Adipose tissue (tissue), 3 donors: ENCODE measurements at regions not wholly inside any gene's neighbourhood (a gene's known extent, or its start where the extent isn't known, plus 50 kb on each side); places are given as distances from the start of the nearest gene placed in this dataset.
"Not testable (repeated sequence)": the region's sequence is repeated elsewhere in the genome, so short reads cannot be mapped to it uniquely, and the experiment has no call there.

Experiments used
- H3K27ac ChIP-seq: one replicate; pipeline ENCODE4 v1.5.1; 2013; ENCODE audit warnings: low read depth, low read length
- WGBS, 3 donors: extraction: QIAGEN DNeasy Blood & Tissue Kit; methylation state at CpG; one replicate each; pipeline ENCODE4 v1.1.7; 2013; 5-methylcytosine and 5-hydroxymethylcytosine counted together
- donor health status: healthy with polysubstance abuse.
- donor health status: Bipolar disorder and iron deficiency.
- donor health status: healthy.

GRCh38 chr7:67301667-67302066, 305.0 kb downstream of the TYW1 start:
- no peak overlapping the region for H3K27ac ChIP-seq
- WGBS, 3 donors: 27 to 51% (median 40%) methylated on average over 10 of the region's 10 CpGs

- WGBS, 3 donors: 0 to 1% (median 1%) methylated on average over 70 to 83 of the region's 83 CpGs
- peak overlapping the region; percentile 65 for H3K27ac ChIP-seq
These were observed 305.7 kb downstream of the TYW1 start for GRCh38 chr7:67302113-67303039.

GRCh38 chr7:67304846-67305245, 308.2 kb downstream of the TYW1 start:
- WGBS, 3 donors: 92 to 97% (median 95%) methylated on average over 3 of the region's 3 CpGs
- not testable (repeated sequence) for H3K27ac ChIP-seq

- H3K27ac ChIP-seq: no peak overlapping the region
- WGBS, 3 donors: 85 to 96% (median 87%) methylated on average over 3 of the region's 3 CpGs
These were observed 309.7 kb downstream of the TYW1 start for GRCh38 chr7:67306331-67306730.

- no peak overlapping the region for H3K27ac ChIP-seq
- WGBS, 3 donors: 93 to 94% (median 93%) methylated on average over 4 of the region's 4 CpGs
These were observed 313.3 kb downstream of the TYW1 start for GRCh38 chr7:67309764-67310549.

GRCh38 chr7:67311901-67312300, 315.3 kb downstream of the TYW1 start:
- 78 to 83% (median 80%) methylated on average over 2 of the region's 2 CpGs for WGBS, 3 donors
- no peak overlapping the region for H3K27ac ChIP-seq

- H3K27ac ChIP-seq: no peak overlapping the region
- 94 to 95% (median 95%) methylated on average over 2 of the region's 2 CpGs for WGBS, 3 donors
These were observed 316.6 kb downstream of the TYW1 start for GRCh38 chr7:67313213-67313612.

GRCh38 chr7:67316902-67317301, 320.3 kb downstream of the TYW1 start:
- H3K27ac ChIP-seq: not testable (repeated sequence)
- WGBS, 3 donors: 98 to 99% (median 99%) methylated on average over 4 of the region's 4 CpGs

- WGBS, 3 donors: 69 to 84% (median 75%) methylated on average over 5 of the region's 5 CpGs
- H3K27ac ChIP-seq: not testable (repeated sequence)
These were observed 331.6 kb downstream of the TYW1 start for GRCh38 chr7:67328257-67328656.

GRCh38 chr7:67335165-67335564, 338.5 kb downstream of the TYW1 start:
- not testable (repeated sequence) for H3K27ac ChIP-seq
- WGBS, 3 donors: 88 to 96% (median 92%) methylated on average over 1 of the region's 1 CpG

- 63 to 100% (median 67%) methylated on average over 1 of the region's 8 CpGs for WGBS, 3 donors
- not testable (repeated sequence) for H3K27ac ChIP-seq
These were observed 339.0 kb downstream of the TYW1 start for GRCh38 chr7:67335663-67336062.

GRCh38 chr7:67338545-67338944, 341.9 kb downstream of the TYW1 start:
- not testable (repeated sequence) for H3K27ac ChIP-seq

- WGBS, 3 donors: 88 to 95% (median 95%) methylated on average over 10 of the region's 10 CpGs
- no peak overlapping the region for H3K27ac ChIP-seq
These were observed 344.6 kb downstream of the TYW1 start for GRCh38 chr7:67341153-67341768.

- 78 to 85% (median 84%) methylated on average over 3 of the region's 3 CpGs for WGBS, 3 donors
- no peak overlapping the region for H3K27ac ChIP-seq
These were observed 346.5 kb downstream of the TYW1 start for GRCh38 chr7:67343114-67343513.

GRCh38 chr7:67343572-67343971, 346.9 kb downstream of the TYW1 start:
- H3K27ac ChIP-seq: no peak overlapping the region
- WGBS, 3 donors: 74 to 81% (median 75%) methylated on average over 5 of the region's 5 CpGs

GRCh38 chr7:67344481-67345193, 348.0 kb downstream of the TYW1 start:
- WGBS, 3 donors: 95 to 98% (median 97%) methylated on average over 3 of the region's 3 CpGs
- no peak overlapping the region for H3K27ac ChIP-seq

- 60 to 92% (median 68%) methylated on average over 4 of the region's 4 CpGs for WGBS, 3 donors
- H3K27ac ChIP-seq: no peak overlapping the region
These were observed 349.5 kb downstream of the TYW1 start for GRCh38 chr7:67346126-67346525.

- no peak overlapping the region for H3K27ac ChIP-seq
- 77 to 97% (median 85%) methylated on average over 4 of the region's 4 CpGs for WGBS, 3 donors
These were observed 350.2 kb downstream of the TYW1 start for GRCh38 chr7:67346876-67347275.
